HCT116 (cell line): ENCODE measurements at regions not wholly inside any gene's neighbourhood (a gene's known extent, or its start where the extent isn't known, plus 50 kb on each side); places are given as distances from the start of the nearest gene placed in this dataset.

Experiments used
- ATAC-seq: fragments of 200-7000 bp; cut with Tn5 transposase; 2 replicates; pipeline ENCODE4 v1.9.1; 2020; ENCODE audit warnings: mild to moderate bottlenecking, moderate library complexity
- BruUV-seq: library from RNA; stranded (reverse); fragments of 400-500 nt; replicated peaks from 2 replicates; lab custom pipeline; 2021; lab: Mats Ljungman, UMichigan
- CTCF ChIA-PET: fragments of 300-600 bp; sonication (Branson Sonifier 250); formaldehyde crosslinking; loops from one replicate; lab custom pipeline; 2021; ENCODE audit warnings: antibody characterized with exemption; lab: Charles Lee
- POLR2A ChIA-PET: fragments of 300-600, 350-600 bp; sonication (Branson Sonifier 250); formaldehyde crosslinking; loops from one replicate; lab custom pipeline; 2021; ENCODE audit warnings: antibody characterized with exemption; lab: Charles Lee
- RAD21 ChIA-PET, 2 experiments: fragments of 300-600 bp; sonication (Branson Sonifier 250); formaldehyde crosslinking; loops; one replicate each; lab custom pipeline; 2023; ENCODE audit warnings: low total read pairs in 2 of 2; ENCODE audit not compliant: uncharacterized antibody in 2 of 2, unreplicated experiment in 2 of 2, low non-redundant PET in 1 of 2; lab: Charles Lee
- DNase-seq: peaks from one replicate; pipeline ENCODE4 v3.0.0-alpha.2; 2010; ENCODE audit warnings: low read depth, low spot score
- H2AFZ ChIP-seq: fragments of 200-600 bp; shearing (Covaris generic), sonication (generic); 2 replicates; pipeline ENCODE4 v1.6.1; 2017; ENCODE audit warnings: low read depth, mixed run types, mixed read lengths, antibody characterized with exemption, low read length; ENCODE audit not compliant: poor library complexity, severe bottlenecking
- H3K27ac ChIP-seq: 2 replicates; pipeline ENCODE4 v1.5.1; 2012; ENCODE audit warnings: low read depth, low read length
- H3K27me3 ChIP-seq: fragments of 200-600 bp; sonication (generic); 2 replicates; pipeline ENCODE4 v1.6.1; 2016; ENCODE audit warnings: mixed run types, low read length, mixed read lengths; ENCODE audit not compliant: insufficient read depth
- H3K36me3 ChIP-seq, 2 experiments: fragments of 200-500 bp in 1 of 2; fragments of 200-600 bp in 1 of 2; sonication (Bioruptor generic) in 1 of 2; sonication (generic) in 1 of 2; 2 replicates each; pipeline versions ENCODE4 v1.5.1 to v1.6.1; 2014 to 2016; ENCODE audit warnings: low read length in 2 of 2, inconsistent platforms in 1 of 2, mixed read lengths in 1 of 2, mixed run types in 1 of 2; ENCODE audit not compliant: insufficient read depth in 2 of 2, control insufficient read depth in 1 of 2
- H3K4me1 ChIP-seq, 2 experiments: fragments of 200-600 bp in 1 of 2; sonication (generic) in 1 of 2; 2 replicates each; pipeline versions ENCODE4 v1.5.1 to v1.6.1; 2012 to 2017; ENCODE audit warnings: low read length in 2 of 2, inconsistent platforms in 1 of 2, mild to moderate bottlenecking in 1 of 2, mixed read lengths in 1 of 2, mixed run types in 1 of 2, moderate library complexity in 1 of 2; ENCODE audit not compliant: insufficient read depth in 2 of 2, control insufficient read depth in 1 of 2
- H3K4me2 ChIP-seq: fragments of 200-600 bp; sonication (generic); 2 replicates; pipeline ENCODE4 v1.6.1; 2017; ENCODE audit warnings: mixed run types, low read length, mixed read lengths
- H3K4me3 ChIP-seq, 2 experiments: fragments of 200-600 bp in 1 of 2; sonication (generic) in 1 of 2; replicated peaks in 1 of 2; 2 replicates each; pipeline ENCODE4 v1.5.1; 2011 to 2016; ENCODE audit warnings: low read length in 2 of 2, control low read depth in 1 of 2, low read depth in 1 of 2, mild to moderate bottlenecking in 1 of 2, mixed read lengths in 1 of 2, mixed run types in 1 of 2
- H3K79me2 ChIP-seq: fragments of 200-600 bp; sonication (generic); 2 replicates; pipeline ENCODE4 v1.6.1; 2017; ENCODE audit warnings: mild to moderate bottlenecking, mixed run types, low read length, moderate library complexity, mixed read lengths; ENCODE audit not compliant: insufficient read depth
- H3K9ac ChIP-seq: fragments of 200-600 bp; sonication (generic); 2 replicates; pipeline ENCODE4 v1.6.1; 2016; ENCODE audit warnings: low read length, mixed read lengths
- H3K9me2 ChIP-seq: fragments of 200-600 bp; sonication (generic), shearing (Covaris generic); 2 replicates; pipeline ENCODE4 v1.6.1; 2017; ENCODE audit warnings: mixed run types, mild to moderate bottlenecking, moderate library complexity; ENCODE audit not compliant: insufficient read depth
- H3K9me3 ChIP-seq, 2 experiments: fragments of 200-500 bp in 1 of 2; fragments of 200-600 bp in 1 of 2; sonication (Bioruptor generic) in 1 of 2; sonication (generic) in 1 of 2; 2 replicates each; pipeline ENCODE4 v1.6.1; 2014 to 2017; ENCODE audit warnings: low read length in 2 of 2, mixed read lengths in 2 of 2, inconsistent platforms in 1 of 2, low read depth in 1 of 2, mild to moderate bottlenecking in 1 of 2, mixed run types in 1 of 2, moderate library complexity in 1 of 2; ENCODE audit not compliant: control insufficient read depth in 1 of 2, insufficient read depth in 1 of 2
- H4K20me1 ChIP-seq: fragments of 200-600 bp; sonication (generic), shearing (Covaris generic); 2 replicates; pipeline ENCODE4 v1.6.1; 2017; ENCODE audit warnings: mixed run types, mild to moderate bottlenecking, moderate library complexity; ENCODE audit not compliant: insufficient read depth
- ATF3 ChIP-seq: IDR thresholded peaks from 2 replicates; pipeline ENCODE4 v1.6.1; 2012
- CTCF ChIP-seq, 3 experiments: fragments of 200-600 bp in 1 of 3; sonication (generic) in 1 of 3; IDR thresholded peaks in 2 of 3; conservative IDR thresholded peaks in 1 of 3; 2 replicates each; pipeline ENCODE4 v1.5.1; 2012 to 2017; ENCODE audit warnings: low read depth in 2 of 3, low read length in 2 of 3, antibody characterized with exemption in 1 of 3, borderline replicate concordance in 1 of 3, control low read depth in 1 of 3, mild to moderate bottlenecking in 1 of 3, mixed read lengths in 1 of 3, mixed run types in 1 of 3, moderate library complexity in 1 of 3; ENCODE audit not compliant: insufficient read depth in 1 of 3
- ELF1 ChIP-seq: IDR thresholded peaks from 2 replicates; pipeline ENCODE4 v1.6.1; 2012; ENCODE audit warnings: low read depth, borderline replicate concordance
- EZH2phosphoT487 ChIP-seq: fragments of 200-600 bp; IDR thresholded peaks from 2 replicates; pipeline ENCODE4 v1.6.1; 2018; ENCODE audit warnings: antibody characterized with exemption, borderline replicate concordance
- FOSL1 ChIP-seq: IDR thresholded peaks from 2 replicates; pipeline ENCODE4 v1.6.1; 2012; ENCODE audit warnings: low read depth
- JUND ChIP-seq: IDR thresholded peaks from 2 replicates; pipeline ENCODE4 v1.6.1; 2012
- POLR2AphosphoS5 ChIP-seq: IDR thresholded peaks from 2 replicates; pipeline ENCODE4 v1.6.1; 2011; ENCODE audit warnings: mild to moderate bottlenecking, low read depth, low read length, moderate library complexity
- RAD21 ChIP-seq: IDR thresholded peaks from 2 replicates; pipeline ENCODE4 v1.6.1; 2012; ENCODE audit warnings: low read depth, mild to moderate bottlenecking
- REST ChIP-seq: IDR thresholded peaks from 2 replicates; pipeline ENCODE4 v1.6.1; 2012; ENCODE audit warnings: low read depth
- SIN3A ChIP-seq: IDR thresholded peaks from 2 replicates; pipeline ENCODE4 v1.6.1; 2012; ENCODE audit warnings: low read depth
- SRF ChIP-seq: IDR thresholded peaks from 2 replicates; pipeline ENCODE4 v1.6.1; 2012; ENCODE audit warnings: low read depth
- TCF7L2 ChIP-seq: IDR thresholded peaks from 2 replicates; pipeline ENCODE4 v1.7.0; 2011; ENCODE audit warnings: borderline replicate concordance, inconsistent platforms; ENCODE audit not compliant: insufficient read depth, insufficient read length; ENCODE audit errors: extremely low read depth
- YY1 ChIP-seq: IDR thresholded peaks from 2 replicates; pipeline ENCODE4 v1.6.1; 2011; ENCODE audit warnings: low read length, low read depth, moderate library complexity, mild to moderate bottlenecking; ENCODE audit not compliant: insufficient replicate concordance; ENCODE audit errors: extremely low read depth
- ZFX ChIP-seq: fragments of 450-650 bp; IDR thresholded peaks from 2 replicates; pipeline ENCODE4 v1.6.1; 2017
- ZNF274 ChIP-seq: fragments of 200-500 bp; sonication (Bioruptor generic); IDR thresholded peaks from 2 replicates; pipeline ENCODE4 v1.6.1; 2014; ENCODE audit warnings: mild to moderate bottlenecking, low read depth, low read length, inconsistent platforms
- intact Hi-C: fragments of 100-400 bp; cut with micrococcal nuclease; formaldehyde crosslinking; loops from 2 replicates; pipeline ENCODE4 v1.10.0; 2022

GRCh38 chr20:51936377-51936776, 134.1 kb upstream of the SALL4 start:
- H3K27me3 ChIP-seq: no peaks in the 10 kb centered on the region
- POLR2A ChIA-PET: no interaction called here
- H3K9me3 ChIP-seq: no peaks in the 10 kb centered on the region
- intact Hi-C loops: no loop called here
- CTCF ChIA-PET: no interaction called here
- no peak for ATAC-seq
- no peak overlapping the region for H2AFZ ChIP-seq
- RAD21 ChIA-PET: no interaction called here
- TF ChIP-seq ZNF274 (no peak), POLR2AphosphoS5 (no peak), ZFX (no peak), EZH2phosphoT487 (no peak), REST (no peak), ELF1 (no peak), CTCF (IDR thresholded peaks at IDR 0.05 in 2 of 3, conservative IDR thresholded peaks at IDR 0.05 in 1 of 3; ENCODE audit: borderline replicate concordance in 1 of 3, insufficient read depth in 1 of 3, low read depth in 2 of 3, low read length in 2 of 3) (no peak), ATF3 (no peak), SIN3A (no peak), FOSL1 (no peak), TCF7L2 (no peak), SRF (no peak), JUND (no peak), YY1 (no peak), RAD21 (no peak)
- no peak for DNase-seq
- H3K9ac ChIP-seq: no peak overlapping the region
- no peaks in the 10 kb centered on the region for H3K79me2 ChIP-seq
- H3K4me2 ChIP-seq: no peak overlapping the region
- H3K27ac ChIP-seq: no peak overlapping the region
- H3K36me3 ChIP-seq: no peaks in the 10 kb centered on the region
- H4K20me1 ChIP-seq: no peaks in the 10 kb centered on the region
- no TSS peak for BruUV-seq
- H3K4me1 ChIP-seq: peaks cover 0 to 3% of the 10 kb centered on the region in 2 experiments; a peak in 2 of 4 replicates
- no peak overlapping the region for H3K4me3 ChIP-seq
- no peaks in the 10 kb centered on the region for H3K9me2 ChIP-seq
